ENCODE measurements at regions not wholly inside any gene's neighbourhood (a gene's known extent, or its start where the extent isn't known, plus 50 kb on each side); places are given as distances from the start of the nearest gene placed in this dataset.

GRCh38 chr1:38598118-38598517, 261.5 kb downstream of the RRAGC start:
- CTCF ChIA-PET (ENCODE audit: unreplicated experiment): no interaction called here
- no peaks in the 10 kb centered on the region for H3K79me2 ChIP-seq (ENCODE audit: insufficient read depth, low read depth, low read length)

GRCh38 chr1:38589036-38589435, 270.5 kb downstream of the RRAGC start:
- POLR2A ChIA-PET: interaction anchor here (0.6 kb wide), 1 partner anchor 141 kb away, joined by 4 read pairs; no protein-coding TSS in a partner anchor
- intact Hi-C loops (cut with micrococcal nuclease; ENCODE audit: unreplicated experiment): no loop called here
- TF ChIP-seq EZH2phosphoT487 (IDR thresholded peaks at IDR 0.05; ENCODE audit: borderline replicate concordance, low read depth, low read length): no peak
- no peak for TF ChIP-seq CTCF (conservative IDR thresholded peaks at IDR 0.05; ENCODE audit: low read length)
- Histone ChIP-seq H2AFZ (ENCODE audit: low read length) (no peak overlapping the region), H3K36me3 (ENCODE audit: insufficient read depth, low read length) (no peaks in the 10 kb centered on the region), H3K27ac (ENCODE audit: low read depth, low read length, poor library complexity, severe bottlenecking) (no peak overlapping the region), H4K20me1 (ENCODE audit: insufficient read depth, low read length) (no peaks in the 10 kb centered on the region), H3K9me3 (ENCODE audit: low read length) (0 out of 2 replicates have a peak, but pooled peaks cover 8% of the 10 kb centered on the region), H3K9me2 (ENCODE audit: insufficient read depth, low read length) (no peaks in the 10 kb centered on the region), H3K4me3 (ENCODE audit: low read depth, low read length, poor library complexity, severe bottlenecking) (no peak overlapping the region), H3K4me1 (ENCODE audit: insufficient read depth, low read length, poor library complexity, severe bottlenecking) (no peaks in the 10 kb centered on the region), H3K4me2 (ENCODE audit: low read length) (no peak overlapping the region), H3K79me2 (ENCODE audit: insufficient read depth, low read depth, low read length) (no peaks in the 10 kb centered on the region)
- CTCF ChIA-PET (ENCODE audit: unreplicated experiment): interaction anchor here (0.6 kb wide), 1 partner anchor 986 kb away, joined by 8 read pairs; no protein-coding TSS in a partner anchor
- no TSS peak for BruUV-seq (replicated peaks)
- DNase-seq (ENCODE audit: low spot score): no peak

More at GRCh38 chr1:38598118-38598517, 261.5 kb downstream of the RRAGC start:
- POLR2A ChIA-PET: no interaction called here
- Histone ChIP-seq H3K4me1 (ENCODE audit: insufficient read depth, low read length, poor library complexity, severe bottlenecking) (no peaks in the 10 kb centered on the region), H3K4me2 (ENCODE audit: low read length) (no peak overlapping the region), H3K36me3 (ENCODE audit: insufficient read depth, low read length) (no peaks in the 10 kb centered on the region), H3K4me3 (ENCODE audit: low read depth, low read length, poor library complexity, severe bottlenecking) (no peak overlapping the region), H4K20me1 (ENCODE audit: insufficient read depth, low read length) (no peaks in the 10 kb centered on the region), H3K27ac (ENCODE audit: low read depth, low read length, poor library complexity, severe bottlenecking) (no peak overlapping the region), H3K9me3 (ENCODE audit: low read length) (no peaks in the 10 kb centered on the region), H2AFZ (ENCODE audit: low read length) (no peak overlapping the region), H3K9me2 (ENCODE audit: insufficient read depth, low read length) (no peaks in the 10 kb centered on the region)
- no peak for DNase-seq (ENCODE audit: low spot score)
- intact Hi-C loops (cut with micrococcal nuclease; ENCODE audit: unreplicated experiment): no loop called here
- TF ChIP-seq EZH2phosphoT487 (IDR thresholded peaks at IDR 0.05; ENCODE audit: borderline replicate concordance, low read depth, low read length) (no peak), CTCF (conservative IDR thresholded peaks at IDR 0.05; ENCODE audit: low read length) (no peak)
- BruUV-seq (replicated peaks): no TSS peak

GRCh38 chr1:38587766-38588165, 271.8 kb downstream of the RRAGC start:
- no TSS peak for BruUV-seq (replicated peaks)
- POLR2A ChIA-PET: no interaction called here
- Histone ChIP-seq H3K9me3 (ENCODE audit: low read length) (0 out of 2 replicates have a peak, but pooled peaks cover 8% of the 10 kb centered on the region), H3K4me1 (ENCODE audit: insufficient read depth, low read length, poor library complexity, severe bottlenecking) (no peaks in the 10 kb centered on the region), H3K27ac (ENCODE audit: low read depth, low read length, poor library complexity, severe bottlenecking) (no peak overlapping the region), H3K36me3 (ENCODE audit: insufficient read depth, low read length) (no peaks in the 10 kb centered on the region), H4K20me1 (ENCODE audit: insufficient read depth, low read length) (no peaks in the 10 kb centered on the region), H3K4me2 (ENCODE audit: low read length) (no peak overlapping the region), H3K9me2 (ENCODE audit: insufficient read depth, low read length) (no peaks in the 10 kb centered on the region), H3K4me3 (ENCODE audit: low read depth, low read length, poor library complexity, severe bottlenecking) (no peak overlapping the region), H2AFZ (ENCODE audit: low read length) (no peak overlapping the region), H3K79me2 (ENCODE audit: insufficient read depth, low read depth, low read length) (no peaks in the 10 kb centered on the region)
- CTCF ChIA-PET (ENCODE audit: unreplicated experiment): no interaction called here
- no peak for DNase-seq (ENCODE audit: low spot score)
- no peak for TF ChIP-seq EZH2phosphoT487 (IDR thresholded peaks at IDR 0.05; ENCODE audit: borderline replicate concordance, low read depth, low read length)
- TF ChIP-seq CTCF (conservative IDR thresholded peaks at IDR 0.05; ENCODE audit: low read length): no peak
- intact Hi-C loops (cut with micrococcal nuclease; ENCODE audit: unreplicated experiment): no loop called here
